GM19372 (cell line): ENCODE measurements at regions not wholly inside any gene's neighbourhood (a gene's known extent, or its start where the extent isn't known, plus 50 kb on each side); places are given as distances from the start of the nearest gene placed in this dataset.
"Not testable (repeated sequence)": the region's sequence is repeated elsewhere in the genome, so short reads cannot be mapped to it uniquely, and the experiment has no call there.

Experiments used
- ATAC-seq: cut with Tn5 transposase; IDR thresholded peaks from one replicate; pipeline ENCODE4 v1.9.1; 2021; ENCODE audit warnings: mild to moderate bottlenecking, low read depth, moderate library complexity; ENCODE audit not compliant: unreplicated experiment

DNA sequence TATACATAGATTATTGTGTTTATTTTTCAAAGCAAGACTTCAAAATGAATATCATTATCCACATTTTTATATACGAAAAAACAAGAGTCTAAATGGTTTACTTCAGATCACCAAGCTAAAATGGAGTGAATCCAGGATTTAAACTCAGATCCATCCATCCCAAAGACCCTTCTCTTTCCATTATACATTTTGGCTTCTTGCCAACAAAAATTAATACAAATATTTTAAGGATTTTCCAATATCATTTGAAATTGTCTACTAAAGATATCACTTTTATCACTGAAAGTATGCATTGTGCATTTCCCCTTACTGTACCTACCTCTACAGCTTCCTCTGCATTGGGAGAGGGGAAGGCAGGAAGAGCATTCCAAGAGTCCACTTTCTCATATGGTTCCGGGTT lies 541.2 kb downstream of the RPS29 start:
- no peak for ATAC-seq

DNA sequence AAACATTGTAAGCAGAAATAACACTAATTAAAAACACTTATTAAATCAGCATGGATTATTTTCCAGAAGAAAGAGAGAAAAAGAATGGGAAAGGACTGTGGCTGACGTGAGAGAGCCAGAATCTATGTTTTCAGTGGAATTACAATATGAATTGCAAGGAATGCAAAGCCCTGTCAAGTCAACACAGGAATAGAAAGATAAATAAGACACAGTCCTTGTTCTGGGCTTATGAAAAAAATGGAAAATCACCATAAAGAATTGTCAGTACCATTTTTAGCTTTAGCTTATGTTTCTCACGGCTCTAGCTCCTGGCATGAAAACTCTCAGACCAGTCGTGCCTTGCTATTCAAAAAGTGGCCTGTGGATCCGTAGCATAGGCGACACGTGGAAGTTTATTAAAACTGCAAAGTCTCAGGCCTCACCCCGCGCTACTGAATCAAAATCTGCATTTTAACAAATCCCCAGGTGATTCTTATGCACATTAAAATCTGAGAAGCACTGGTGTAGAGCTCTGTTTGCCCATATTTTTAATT lies 549.1 kb downstream of the RPS29 start:
- ATAC-seq, result no peak

DNA sequence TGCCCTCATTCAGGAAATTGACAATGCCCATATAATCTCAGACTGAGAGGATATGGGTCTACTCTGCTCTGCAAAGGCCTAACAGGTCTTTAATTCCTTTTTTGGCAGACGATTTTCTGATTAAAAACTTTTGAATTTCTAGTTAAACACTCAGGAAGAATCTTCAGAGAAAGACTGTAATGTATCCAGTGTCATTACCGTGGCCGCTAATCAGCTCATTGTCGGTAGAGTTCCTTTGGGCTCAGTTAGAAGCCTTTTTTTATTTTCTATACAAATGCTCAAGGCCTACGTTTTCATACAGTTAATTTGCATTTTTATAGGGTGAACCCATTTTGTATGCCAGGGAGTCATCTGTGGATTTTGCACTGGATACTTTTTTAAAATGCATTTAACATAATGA lies 549.9 kb downstream of the RPS29 start:
- ATAC-seq, result no peak

DNA sequence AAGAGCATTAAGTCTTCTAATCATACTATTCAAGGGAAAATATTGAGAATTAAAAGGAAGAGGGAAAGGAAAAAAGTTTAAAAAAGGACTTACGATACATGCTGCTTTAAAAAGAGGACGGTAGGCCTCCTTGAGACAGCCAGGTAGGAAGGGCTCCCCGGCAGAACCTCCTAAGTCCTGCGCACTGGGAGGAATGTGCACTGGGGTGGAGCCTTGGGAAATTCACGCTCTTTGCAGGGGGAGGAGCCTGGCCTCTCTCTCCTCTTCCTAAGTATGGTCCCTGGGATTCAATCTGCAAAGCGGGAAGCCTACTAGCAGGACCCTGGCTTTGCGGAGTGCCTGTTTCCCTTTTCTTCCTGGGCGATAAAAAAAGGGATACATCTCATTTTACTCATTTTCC lies 553.0 kb downstream of the RPS29 start:
- no peak for ATAC-seq

DNA sequence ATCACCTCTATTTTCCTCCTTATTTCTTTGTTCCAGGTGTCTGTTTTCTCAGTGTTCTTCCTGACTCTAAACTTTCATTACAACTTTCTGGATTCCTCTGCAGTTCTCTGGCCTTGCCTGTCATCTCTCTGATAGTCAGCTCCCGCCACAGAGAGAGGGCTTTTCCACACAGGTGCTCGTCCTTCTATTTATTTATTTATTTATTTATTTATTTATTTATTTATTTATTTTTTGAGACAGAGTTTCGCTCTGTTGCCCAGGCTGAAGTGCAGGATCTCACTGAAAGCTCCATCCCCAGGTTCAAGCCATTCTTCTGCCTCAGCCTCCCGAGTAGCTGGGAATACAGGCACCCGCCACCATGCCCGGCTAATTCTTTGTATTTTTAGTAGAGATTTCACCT lies 554.5 kb downstream of the RPS29 start:
- ATAC-seq, result not testable (repeated sequence)

DNA sequence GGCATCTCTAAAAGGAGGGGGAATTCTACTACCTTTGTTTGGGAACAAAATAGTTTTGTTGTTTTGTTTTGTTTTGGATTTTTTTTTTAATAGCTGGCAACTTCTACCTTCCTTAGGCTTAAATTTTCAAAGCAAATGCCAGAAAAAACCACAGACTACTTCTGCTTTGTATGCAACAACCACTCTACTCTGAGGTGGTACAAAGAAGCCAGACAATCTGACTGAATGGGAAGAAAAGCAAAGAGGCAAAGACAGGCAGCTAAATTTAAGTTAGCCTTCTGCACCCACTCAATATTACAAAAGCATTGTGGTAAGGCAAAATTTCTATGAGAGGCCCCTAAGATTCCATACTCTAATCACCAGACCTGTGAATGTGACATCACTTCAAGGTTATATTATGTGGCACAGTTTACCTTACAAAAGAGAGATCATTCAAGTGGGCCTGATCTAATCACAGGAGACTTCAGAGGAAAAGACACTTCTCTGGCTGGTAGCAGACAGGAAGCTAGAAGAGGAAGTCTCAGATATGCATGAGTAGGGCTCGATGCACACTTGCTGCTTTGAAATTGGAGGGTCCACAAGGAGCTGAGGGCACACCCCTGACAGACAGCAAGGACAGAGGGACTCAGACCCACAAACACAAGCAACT lies 566.6 kb downstream of the RPS29 start:
- no peak for ATAC-seq

DNA sequence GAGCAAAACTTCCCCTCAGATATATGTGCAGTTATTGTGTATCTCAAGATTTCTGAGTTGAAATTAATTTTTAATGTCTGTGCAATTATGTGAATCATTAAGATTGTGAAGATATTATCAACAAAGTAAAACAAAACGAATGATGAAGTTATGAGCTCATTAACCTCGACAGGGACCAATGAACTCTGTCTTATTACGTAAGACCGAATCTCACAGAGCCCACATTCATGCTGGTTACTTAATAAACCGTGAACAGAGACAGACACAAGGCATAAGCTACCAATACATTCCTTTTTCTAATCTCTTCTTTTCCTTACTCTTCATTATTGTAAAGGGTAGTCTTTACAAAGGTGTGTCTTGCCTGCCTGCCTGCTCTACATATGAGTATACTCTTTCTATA lies 568.7 kb downstream of the RPS29 start:
- ATAC-seq, result no peak

DNA sequence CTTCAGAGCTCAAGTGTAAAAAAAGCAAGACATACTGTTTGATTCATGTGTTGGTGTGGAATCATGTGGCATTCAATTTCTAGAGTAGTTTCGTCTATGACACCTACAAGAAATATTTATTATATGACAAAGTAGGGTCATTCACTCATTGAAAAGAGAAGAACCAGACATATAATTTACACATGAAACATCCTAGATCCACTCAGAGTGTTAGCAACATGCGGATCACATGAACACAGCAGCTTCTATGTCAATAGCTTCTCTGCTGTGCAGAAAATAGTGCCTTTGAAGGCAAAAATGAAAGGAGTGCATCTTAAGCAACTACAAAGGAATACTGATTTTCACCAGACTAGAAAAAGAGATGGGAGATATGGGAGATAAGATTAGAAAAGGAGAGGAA lies 569.8 kb downstream of the RPS29 start:
- ATAC-seq, result no peak

DNA sequence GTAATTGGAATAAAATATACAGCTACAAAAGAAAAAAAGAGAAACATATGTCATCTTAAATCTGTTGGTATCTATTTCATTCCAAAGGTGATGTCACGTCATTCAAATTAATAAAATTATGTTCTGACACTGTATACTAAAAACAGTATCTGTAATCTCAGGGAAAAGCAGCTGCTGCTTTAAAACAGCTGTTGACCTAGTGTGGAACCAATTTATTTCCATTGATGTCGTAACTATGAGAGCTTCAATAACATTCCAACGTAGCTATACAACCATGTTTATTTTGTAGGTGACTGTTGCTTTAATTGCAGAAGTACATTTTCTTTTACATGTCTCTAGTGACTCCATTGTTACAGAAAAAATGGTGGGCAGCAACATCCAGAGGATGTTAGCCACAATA lies 571.7 kb downstream of the RPS29 start:
- ATAC-seq, result no peak

DNA sequence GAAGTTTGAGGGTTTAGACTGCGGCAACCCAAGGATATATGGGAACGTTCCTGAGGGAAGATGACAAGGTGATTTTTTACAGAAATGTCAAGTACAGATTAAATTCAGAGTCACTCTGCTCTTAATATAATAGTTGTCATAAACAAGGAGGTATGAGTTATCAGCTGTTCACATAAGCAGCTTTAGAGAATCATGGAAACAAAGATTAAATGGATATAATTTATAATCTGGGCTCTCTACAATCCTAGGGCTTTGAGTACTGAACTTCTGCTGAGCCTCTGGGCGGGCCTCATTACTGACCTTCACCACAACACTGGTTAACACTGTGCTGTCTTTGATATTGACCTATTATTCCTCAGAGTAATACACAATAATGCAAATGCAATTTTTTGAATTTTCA lies 577.8 kb downstream of the RPS29 start:
- no peak for ATAC-seq

DNA sequence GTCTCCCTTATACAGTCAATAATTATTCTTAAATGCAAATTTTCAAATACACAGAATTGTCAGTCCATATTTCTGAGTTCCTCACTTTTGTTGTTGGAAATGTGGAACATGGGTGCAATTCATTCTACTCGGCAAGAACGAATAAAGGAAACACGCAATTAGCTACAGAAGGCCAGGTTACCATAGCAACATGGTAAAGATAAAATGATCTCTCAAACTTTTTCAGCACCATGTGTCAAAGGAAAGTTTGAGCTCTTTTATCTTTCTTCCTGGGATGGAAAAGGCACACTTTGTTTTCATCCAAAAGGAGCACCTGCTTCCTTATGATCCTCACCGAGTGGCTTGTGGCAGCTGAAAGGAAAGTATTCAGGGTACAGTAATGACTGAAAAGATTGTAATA lies 595.0 kb downstream of the RPS29 start:
- no peak for ATAC-seq

DNA sequence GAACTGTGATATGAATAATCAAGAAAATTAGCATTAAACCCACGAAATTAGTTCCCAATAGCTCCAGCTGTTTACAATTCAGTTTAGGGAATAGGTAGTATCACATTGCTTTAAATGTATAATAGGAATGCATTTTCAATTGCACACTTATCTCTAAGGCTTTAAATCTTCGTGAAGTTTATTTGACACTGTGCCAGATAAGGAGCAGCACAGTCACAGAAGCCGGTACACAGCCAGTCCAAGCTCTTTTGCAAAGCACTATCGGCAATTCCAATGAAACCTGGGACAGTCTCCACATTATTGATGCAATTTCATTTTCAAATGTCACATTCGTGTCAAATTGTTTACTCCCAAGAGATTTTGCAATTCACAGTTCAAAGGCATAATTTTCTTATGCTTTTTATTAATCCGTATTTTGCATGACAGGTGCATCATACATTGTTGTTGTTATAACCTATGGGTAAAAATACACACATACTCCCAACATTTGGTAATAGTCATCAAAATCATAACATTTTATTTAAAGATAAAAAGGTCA lies 602.8 kb downstream of the RPS29 start:
- no peak for ATAC-seq

DNA sequence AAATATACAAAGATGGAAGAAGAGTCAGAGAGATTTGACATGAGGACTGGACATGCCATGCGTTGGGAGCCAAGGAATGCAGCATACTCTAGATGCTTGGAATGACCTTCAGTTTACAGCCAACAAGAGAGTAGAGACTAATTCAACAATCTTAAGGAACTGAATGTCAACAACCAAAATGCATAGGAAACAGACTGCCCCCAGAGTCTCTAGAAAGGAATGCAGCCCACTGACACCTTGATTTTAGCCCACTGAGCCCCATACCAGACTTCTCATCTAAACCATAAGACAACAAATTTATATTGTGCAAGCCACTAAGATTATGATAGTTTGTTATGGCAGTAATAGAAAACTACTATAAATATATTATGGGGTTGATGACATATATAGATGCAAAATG lies 611.2 kb downstream of the RPS29 start:
- no peak for ATAC-seq

DNA sequence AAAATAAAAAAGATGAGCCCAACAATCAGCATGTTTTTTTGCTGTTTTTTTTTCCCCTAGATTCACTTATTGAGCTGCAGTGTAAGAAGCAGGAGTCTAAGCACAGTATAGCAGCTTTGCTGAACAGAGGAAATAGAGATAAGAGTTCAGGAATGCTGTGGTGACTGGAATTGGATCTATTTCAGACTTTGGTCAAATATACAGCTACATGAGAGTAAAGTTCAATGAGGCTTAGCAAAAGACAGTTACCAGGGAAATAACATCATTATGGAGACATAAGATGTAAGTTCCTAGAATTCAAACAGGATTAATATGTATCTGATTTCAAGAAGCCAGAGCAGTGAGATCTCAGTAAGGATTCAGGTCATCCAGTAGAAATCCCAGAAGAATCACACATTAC lies 613.0 kb downstream of the RPS29 start:
- ATAC-seq, result no peak

DNA sequence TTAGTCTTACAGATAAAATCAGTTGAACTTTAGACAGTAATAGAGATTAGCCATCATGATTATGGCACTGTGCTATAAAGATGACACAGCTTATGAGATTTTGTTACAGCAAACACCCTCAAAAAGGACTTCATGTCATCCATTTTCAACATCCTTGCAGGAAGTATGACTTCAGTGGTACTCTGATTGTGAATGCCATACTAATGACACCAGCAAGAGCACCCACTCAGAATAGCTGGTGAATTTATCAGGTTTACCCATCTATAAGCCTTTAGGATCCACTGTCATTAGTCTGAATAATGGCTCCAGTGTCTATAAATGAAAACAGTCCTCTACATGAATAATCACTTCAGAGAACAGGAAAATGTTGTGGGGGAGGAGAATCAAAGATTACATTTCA lies 615.2 kb downstream of the RPS29 start:
- no peak for ATAC-seq

DNA sequence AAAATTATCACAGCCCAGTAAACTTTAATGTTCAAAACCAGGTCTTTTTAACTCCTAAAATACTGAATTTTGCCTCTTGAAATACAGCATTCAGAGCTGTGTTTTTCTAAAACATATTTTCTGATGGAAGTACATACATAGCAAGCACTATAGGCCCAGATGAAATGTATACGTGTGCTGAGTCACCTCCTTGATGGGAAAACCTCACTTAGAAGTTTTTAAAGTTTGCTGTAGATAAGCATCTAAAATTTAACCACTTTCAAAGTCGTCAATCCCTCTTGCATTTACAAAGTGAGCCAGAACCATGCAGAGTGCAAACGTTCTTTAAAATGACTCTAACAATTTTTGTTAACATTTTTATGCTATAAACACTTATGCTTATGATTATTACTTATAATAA lies 618.8 kb downstream of the RPS29 start:
- ATAC-seq, result no peak

DNA sequence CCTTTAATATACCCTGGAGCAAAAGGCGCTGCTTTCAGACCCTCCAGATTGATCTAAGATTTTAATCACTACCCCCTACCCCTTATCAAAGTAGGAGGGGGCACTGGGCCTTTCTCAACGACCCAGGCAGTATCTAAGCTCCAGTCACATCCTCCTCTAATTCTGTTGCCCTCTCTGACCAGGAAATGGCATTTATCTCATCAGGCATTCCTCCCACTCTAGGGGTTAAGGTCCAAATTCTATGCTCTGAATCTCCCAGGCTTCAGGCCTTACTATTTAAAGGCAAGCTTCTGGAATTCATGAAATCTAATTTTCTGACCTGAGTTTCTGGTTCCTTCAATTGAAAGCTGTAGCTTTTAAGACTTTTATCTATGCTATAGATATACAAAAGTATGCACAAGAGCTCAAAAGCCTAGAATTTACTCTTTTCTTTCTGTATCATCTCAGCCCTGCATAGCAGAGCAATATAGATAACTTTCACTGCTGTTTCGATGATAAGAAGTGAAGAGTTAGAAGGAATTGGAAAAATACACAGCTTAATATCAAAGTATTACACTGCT lies 622.9 kb downstream of the RPS29 start:
- no peak for ATAC-seq

DNA sequence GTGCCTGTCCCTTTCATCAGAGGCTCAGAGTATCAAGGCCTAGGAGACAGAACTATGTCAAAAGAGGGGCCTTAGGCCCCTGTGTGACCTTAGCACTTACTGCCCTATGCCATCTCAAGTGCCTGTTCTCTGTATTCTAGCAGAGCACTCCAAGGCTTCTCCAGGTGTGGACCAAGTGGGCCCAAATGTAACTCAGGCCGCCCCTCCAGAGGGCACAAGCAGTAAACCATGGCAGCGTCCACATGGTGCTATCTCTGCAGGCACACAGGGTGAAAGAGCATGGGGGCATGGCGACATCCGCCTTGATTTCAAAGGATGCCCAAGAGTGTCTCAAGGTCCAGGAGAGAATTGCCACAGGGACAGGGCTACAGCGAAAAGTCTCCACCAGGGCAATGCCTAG lies 628.7 kb downstream of the RPS29 start:
- no peak for ATAC-seq

DNA sequence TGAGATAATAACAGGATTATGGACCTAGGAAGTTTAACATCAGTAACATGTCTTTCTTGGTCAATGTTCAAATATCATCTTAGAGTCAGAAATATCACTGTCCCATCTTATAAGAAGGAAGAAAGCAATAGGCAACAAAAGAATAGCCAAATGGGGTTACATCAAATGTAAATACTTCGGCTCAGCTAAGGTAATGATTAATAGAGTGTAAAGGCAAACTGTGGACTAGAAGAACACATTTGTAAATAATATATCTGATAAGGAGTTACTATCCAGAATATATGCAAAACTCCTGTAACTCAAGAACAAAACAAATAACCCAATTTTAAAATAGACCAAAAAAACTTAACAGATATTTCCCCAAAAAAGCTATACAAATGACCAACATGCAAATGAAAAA lies 630.3 kb downstream of the RPS29 start:
- ATAC-seq, result no peak

DNA sequence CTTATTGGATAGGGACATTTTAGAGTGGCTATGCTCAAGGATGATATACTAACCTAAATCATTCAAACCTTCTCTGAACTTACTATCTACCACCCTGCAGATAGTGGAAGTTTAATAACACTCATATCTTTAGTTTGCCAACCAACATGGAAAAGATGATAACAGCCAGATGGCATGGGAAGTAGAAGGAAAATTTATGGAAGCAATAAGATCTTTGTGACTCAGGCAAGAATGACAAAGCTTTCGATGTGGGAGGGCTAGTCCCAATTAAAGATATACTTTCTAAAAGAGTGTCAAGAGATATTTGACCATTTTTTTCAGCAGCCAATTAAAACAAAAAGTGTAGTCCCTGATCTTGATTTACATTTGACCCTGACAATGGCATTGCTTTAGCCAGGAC lies 631.7 kb downstream of the RPS29 start:
- ATAC-seq, result no peak

DNA sequence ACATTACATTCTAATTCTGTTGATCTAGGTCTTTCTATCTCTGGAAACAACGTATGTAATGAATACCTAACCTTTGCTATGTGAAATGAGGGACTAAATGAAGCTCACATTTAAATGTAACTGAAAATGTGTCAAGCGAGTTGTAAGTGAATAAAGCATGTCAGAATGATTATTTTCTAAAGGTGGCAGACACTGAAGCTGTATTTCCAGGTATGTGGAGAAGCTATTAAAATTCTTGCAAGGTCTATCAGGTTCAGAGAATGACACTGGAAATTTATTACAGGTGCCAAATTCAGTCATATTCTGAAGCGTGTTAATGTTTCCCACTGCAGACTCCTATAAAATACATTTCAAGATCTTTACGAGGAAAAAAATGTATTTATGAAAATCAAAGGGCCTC lies 641.4 kb downstream of the RPS29 start:
- ATAC-seq, result no peak

DNA sequence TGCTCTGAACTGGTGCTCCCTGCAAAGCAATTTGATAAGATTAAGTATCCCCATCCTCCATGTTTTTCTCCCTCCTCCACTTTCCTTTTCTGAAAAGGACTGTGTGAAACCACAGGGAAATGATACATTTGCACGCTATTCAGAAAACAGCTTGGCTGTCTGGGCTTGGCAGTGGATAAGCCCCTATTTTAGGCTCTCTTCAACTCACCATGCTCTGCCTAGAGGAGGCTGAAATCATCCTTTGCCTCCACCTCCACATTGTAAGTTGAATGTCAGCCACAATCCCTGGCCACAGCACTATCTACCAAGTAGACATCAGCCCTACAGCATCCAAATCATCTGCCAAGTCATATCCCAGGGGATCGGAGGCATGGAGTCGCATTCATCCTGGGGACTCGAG lies 642.3 kb downstream of the RPS29 start:
- ATAC-seq, result no peak
